ENCODE measurements at regions not wholly inside any gene's neighbourhood (a gene's known extent, or its start where the extent isn't known, plus 50 kb on each side); places are given as distances from the start of the nearest gene placed in this dataset.

DNA sequence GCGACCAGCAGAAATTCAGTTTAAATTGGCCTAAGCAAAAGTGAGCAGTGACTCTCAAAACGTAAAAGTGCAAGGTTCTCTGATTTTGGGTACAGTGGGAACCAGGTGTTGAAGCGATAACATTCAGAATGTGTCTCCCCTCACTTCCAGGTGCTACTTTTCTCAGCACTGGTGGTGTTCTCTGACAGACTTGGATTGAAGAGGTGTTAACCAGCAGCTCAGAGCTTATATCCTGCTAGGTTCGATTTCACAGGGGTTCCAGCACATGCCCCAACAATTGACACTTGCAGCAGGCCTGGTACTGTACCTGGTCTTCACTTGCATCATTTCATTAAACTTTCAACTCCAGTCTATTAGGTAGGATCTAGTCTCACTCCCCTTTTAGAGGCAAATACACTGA, 680.2 kb downstream of the VRK1 start:
- Histone ChIP-seq H3K27ac (replicated peaks in 1 of 4) (no peak overlapping the region), H3K27me3 (no peaks in the 10 kb centered on the region), H3K9me3 (no peaks in the 10 kb centered on the region), H3K4me1 (no peaks in the 10 kb centered on the region), H3K36me3 (no peaks in the 10 kb centered on the region), H3K4me3 (no peak overlapping the region)
- 58% methylated on average over 4 of the region's 4 CpGs for WGBS
- DNase-seq (ENCODE audit: extremely low spot score), result no peak
- intact Hi-C loops (cut with DNase I), result no loop called here
- TF ChIP-seq POLR2AphosphoS5 (IDR thresholded peaks at IDR 0.05), result no peak
- no peak for TF ChIP-seq CTCF (IDR thresholded peaks at IDR 0.05)
- TF ChIP-seq EP300 (IDR thresholded peaks at IDR 0.05), result no peak
- no peak for TF ChIP-seq POLR2A (IDR thresholded peaks at IDR 0.05; ENCODE audit: low read depth)

DNA sequence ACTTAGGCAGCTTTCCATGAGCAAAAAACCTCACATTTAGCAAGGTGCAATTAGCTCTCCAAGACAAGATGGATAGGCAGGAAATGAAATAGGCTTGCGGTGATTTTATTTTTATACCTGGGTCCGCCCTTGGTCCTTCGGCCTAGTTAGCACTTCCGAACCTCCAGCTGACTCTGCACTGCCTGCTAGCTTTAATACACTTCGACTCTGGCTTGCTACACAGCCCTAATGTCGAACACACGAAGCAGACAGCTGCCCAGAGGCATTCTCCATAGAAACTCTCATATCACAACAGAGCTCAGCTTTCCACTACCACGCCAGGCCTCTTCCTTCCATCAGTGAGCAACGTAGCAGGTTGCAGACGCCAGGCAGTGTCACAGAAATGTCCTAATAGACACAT, 688.0 kb downstream of the VRK1 start:
- intact Hi-C loops (cut with DNase I), result no loop called here
- H3K9me3 ChIP-seq, result no peaks in the 10 kb centered on the region
- H3K4me3 ChIP-seq, result no peak overlapping the region
- no peaks in the 10 kb centered on the region for H3K36me3 ChIP-seq
- H3K4me1 ChIP-seq, result no peaks in the 10 kb centered on the region
- TF ChIP-seq POLR2A (IDR thresholded peaks at IDR 0.05; ENCODE audit: low read depth) (no peak), EP300 (IDR thresholded peaks at IDR 0.05) (no peak), POLR2AphosphoS5 (IDR thresholded peaks at IDR 0.05) (no peak), CTCF (IDR thresholded peaks at IDR 0.05) (no peak)
- DNase-seq (ENCODE audit: extremely low spot score), result no peak
- no peaks in the 10 kb centered on the region for H3K27me3 ChIP-seq
- H3K27ac ChIP-seq (replicated peaks in 1 of 4), result no peak overlapping the region
- WGBS, result 76% methylated on average over 10 of the region's 10 CpGs

DNA sequence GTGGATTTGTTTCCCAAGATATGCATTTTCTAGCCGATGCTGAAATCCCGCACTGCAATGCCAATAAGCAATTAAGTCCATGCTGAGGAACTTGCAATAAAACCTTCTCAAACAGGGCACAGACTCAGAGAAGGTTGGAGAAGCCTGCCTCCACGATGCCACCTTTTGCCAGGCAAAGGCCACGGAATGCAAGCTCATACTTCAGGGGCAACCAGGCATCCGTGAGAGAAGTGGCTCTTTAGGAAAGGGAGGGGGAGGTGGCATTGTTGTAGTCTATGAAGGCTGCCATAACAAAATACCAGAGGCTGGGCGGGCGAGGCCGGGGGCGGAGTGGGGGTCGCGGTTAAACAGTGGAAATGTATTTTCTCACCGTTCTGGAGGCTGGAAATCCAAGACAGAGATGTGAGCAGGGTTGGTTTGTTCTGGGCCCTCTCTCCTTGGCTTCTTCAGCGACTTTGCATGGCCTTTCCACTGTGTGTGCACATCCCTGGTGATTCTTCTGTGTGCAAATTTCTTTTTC, 689.5 kb downstream of the VRK1 start:
- Histone ChIP-seq H3K27me3 (no peaks in the 10 kb centered on the region), H3K36me3 (no peaks in the 10 kb centered on the region), H3K27ac (replicated peaks in 1 of 4) (no peak overlapping the region), H3K9me3 (no peaks in the 10 kb centered on the region), H3K4me1 (no peaks in the 10 kb centered on the region), H3K4me3 (no peak overlapping the region)
- TF ChIP-seq POLR2A (IDR thresholded peaks at IDR 0.05; ENCODE audit: low read depth), result no peak
- TF ChIP-seq EP300 (IDR thresholded peaks at IDR 0.05), result no peak
- no peak for TF ChIP-seq POLR2AphosphoS5 (IDR thresholded peaks at IDR 0.05)
- TF ChIP-seq CTCF (IDR thresholded peaks at IDR 0.05), result no peak
- no peak for DNase-seq (ENCODE audit: extremely low spot score)
- intact Hi-C loops (cut with DNase I), result no loop called here
- WGBS, result 80% methylated on average over 13 of the region's 13 CpGs

DNA sequence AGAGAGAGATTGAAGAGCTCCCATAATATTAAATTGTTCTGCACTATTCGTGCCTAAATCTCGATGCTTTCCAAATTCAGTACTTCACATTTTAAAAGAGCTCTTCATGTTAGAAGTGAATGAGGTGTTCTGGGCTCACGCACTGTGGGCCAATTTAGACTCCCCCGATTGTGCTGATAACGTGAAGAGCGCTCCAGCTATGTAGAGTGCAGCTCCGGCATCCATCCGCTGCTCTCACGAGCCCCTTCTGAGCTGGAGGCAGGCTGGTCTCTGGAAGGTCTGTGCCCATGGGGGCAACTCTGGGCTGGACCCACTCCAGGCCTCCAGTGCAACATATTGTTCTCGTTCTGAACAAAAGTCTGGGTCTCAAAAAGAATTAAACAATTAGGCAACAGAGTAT, 692.6 kb downstream of the VRK1 start:
- no peak for DNase-seq (ENCODE audit: extremely low spot score)
- Histone ChIP-seq H3K4me1 (no peaks in the 10 kb centered on the region), H3K36me3 (no peaks in the 10 kb centered on the region), H3K4me3 (no peak overlapping the region), H3K9me3 (peaks cover 0 to 6% (median 0%) of the 10 kb centered on the region in 4 donors), H3K27ac (replicated peaks in 1 of 4) (no peak overlapping the region), H3K27me3 (no peaks in the 10 kb centered on the region)
- 74% methylated on average over 10 of the region's 10 CpGs for WGBS
- intact Hi-C loops (cut with DNase I), result no loop called here
- TF ChIP-seq POLR2AphosphoS5 (IDR thresholded peaks at IDR 0.05), result no peak
- TF ChIP-seq EP300 (IDR thresholded peaks at IDR 0.05), result no peak
- no peak for TF ChIP-seq CTCF (IDR thresholded peaks at IDR 0.05)
- TF ChIP-seq POLR2A (IDR thresholded peaks at IDR 0.05; ENCODE audit: low read depth), result no peak

GRCh38 chr14:97490521-97491070, 693.4 kb downstream of the VRK1 start:
- H3K27me3 ChIP-seq, result no peaks in the 10 kb centered on the region
- DNase-seq (ENCODE audit: extremely low spot score), result no peak
- no peak overlapping the region for H3K4me3 ChIP-seq
- TF ChIP-seq POLR2AphosphoS5 (IDR thresholded peaks at IDR 0.05) (no peak), POLR2A (IDR thresholded peaks at IDR 0.05; ENCODE audit: low read depth) (no peak), EP300 (IDR thresholded peaks at IDR 0.05) (no peak)
- peaks cover 0 to 6% (median 0%) of the 10 kb centered on the region in 4 donors for H3K9me3 ChIP-seq
- H3K4me1 ChIP-seq, result no peaks in the 10 kb centered on the region
- H3K36me3 ChIP-seq, result no peaks in the 10 kb centered on the region
- 89% methylated on average over 10 of the region's 10 CpGs for WGBS
- H3K27ac ChIP-seq (replicated peaks in 1 of 4), result no peak overlapping the region
- intact Hi-C loops (cut with DNase I), result no loop called here
